GM12891 (cell line): ENCODE measurements at regions not wholly inside any gene's neighbourhood (a gene's known extent, or its start where the extent isn't known, plus 50 kb on each side); places are given as distances from the start of the nearest gene placed in this dataset.

Source experiments
- POLR2A ChIP-seq: IDR thresholded peaks from 2 replicates; pipeline ENCODE4 v1.6.1; 2011; ENCODE audit warnings: low read depth, low read length, control low read depth
- POLR2AphosphoS5 ChIP-seq: IDR thresholded peaks from 2 replicates; pipeline ENCODE4 v1.6.1; 2011; ENCODE audit warnings: low read depth, low read length, control low read depth

GRCh38 chr5:6818594-6819511 lies 105.6 kb downstream of the TENT4A start:
- TF ChIP-seq POLR2A (no peak), POLR2AphosphoS5 (no peak)
